HG03280 (cell line): ENCODE measurements at regions not wholly inside any gene's neighbourhood (a gene's known extent, or its start where the extent isn't known, plus 50 kb on each side); places are given as distances from the start of the nearest gene placed in this dataset.
"Not testable (repeated sequence)": the region's sequence is repeated elsewhere in the genome, so short reads cannot be mapped to it uniquely, and the experiment has no call there.

Experiments used
- ATAC-seq: cut with Tn5 transposase; IDR thresholded peaks from one replicate; pipeline ENCODE4 v1.9.1; 2021; ENCODE audit warnings: mild to moderate bottlenecking, moderate library complexity; ENCODE audit not compliant: unreplicated experiment

- ATAC-seq: no peak
Measured at GRCh38 chr4:85018983-85019382, 52.5 kb upstream of the WDFY3 start.

GRCh38 chr4:85019411-85019810, 52.9 kb upstream of the WDFY3 start:
- no peak for ATAC-seq

DNA sequence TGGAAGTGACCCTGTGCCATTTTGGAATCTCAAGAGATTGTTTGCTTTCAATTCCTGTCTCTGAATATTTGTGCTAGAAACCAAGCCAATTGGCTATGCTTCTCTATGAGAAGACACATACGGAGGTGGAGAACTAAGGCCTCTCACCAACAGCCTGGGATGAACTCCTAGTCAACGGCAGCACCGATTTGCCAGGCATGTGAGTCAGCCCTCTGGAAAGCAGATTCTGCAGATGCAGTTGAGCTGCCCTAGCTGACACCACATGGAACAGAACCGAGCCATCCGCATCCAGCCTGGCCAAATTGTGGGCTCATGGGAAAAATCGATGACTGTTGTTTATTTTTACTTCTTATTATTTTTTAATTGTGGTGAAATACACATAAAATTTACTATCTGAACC, 58.2 kb upstream of the WDFY3 start:
- no peak for ATAC-seq

DNA sequence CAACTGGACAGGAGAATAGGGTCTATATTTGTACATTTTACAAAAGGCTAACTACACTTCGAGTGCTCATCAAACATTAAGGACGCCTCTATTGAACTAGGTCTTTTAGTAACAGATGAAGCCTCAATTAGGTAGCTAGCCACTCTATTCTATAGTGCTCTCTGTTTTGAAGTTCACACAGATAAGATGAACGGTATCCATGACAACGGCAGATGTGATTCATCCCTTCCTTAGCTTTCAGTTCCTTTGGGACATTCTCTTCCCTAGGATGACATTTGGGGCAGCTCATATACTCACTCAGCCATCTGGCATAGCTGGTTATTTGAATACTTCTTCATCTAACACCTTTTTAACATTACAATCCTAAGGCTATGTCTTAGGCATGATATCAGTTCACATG, 62.4 kb upstream of the WDFY3 start:
- ATAC-seq: no peak

DNA sequence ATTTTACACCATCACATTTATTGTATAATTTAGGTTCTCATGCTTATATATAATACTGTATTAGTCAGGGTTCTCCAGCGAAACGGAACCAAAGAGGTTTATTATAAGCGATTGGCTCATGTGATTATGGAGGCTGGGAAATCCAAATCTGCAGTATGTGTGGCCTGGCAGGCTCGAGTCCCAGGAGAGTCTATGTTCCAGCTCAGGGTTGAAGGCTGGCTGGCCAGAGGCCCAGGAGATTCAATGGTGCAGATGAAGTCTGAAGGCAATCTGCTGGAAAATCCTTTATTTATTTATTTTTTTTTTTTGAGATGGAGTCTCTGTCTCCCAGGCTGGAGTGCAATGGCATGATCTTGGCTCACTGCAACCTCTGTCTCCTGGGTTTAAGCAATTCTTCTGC, 63.0 kb upstream of the WDFY3 start:
- ATAC-seq: no peak

DNA sequence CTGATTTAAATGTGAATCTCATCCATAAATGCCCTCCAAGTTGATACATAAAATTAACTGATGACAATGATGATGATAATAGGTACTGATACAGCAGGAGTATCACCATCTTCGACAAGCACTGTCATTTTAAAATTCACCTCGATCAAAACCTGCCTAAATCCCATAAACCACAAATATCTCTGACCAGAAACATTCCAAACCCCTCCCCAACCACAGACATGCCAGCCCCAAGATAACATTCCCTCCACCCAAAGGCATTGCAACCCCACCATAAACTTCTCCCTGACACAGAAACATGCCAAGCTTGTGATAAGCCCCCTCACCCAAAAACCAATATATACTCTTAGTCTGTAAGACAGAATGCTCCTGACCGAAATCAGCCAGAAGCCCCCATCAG, 63.7 kb upstream of the WDFY3 start:
- no peak for ATAC-seq

DNA sequence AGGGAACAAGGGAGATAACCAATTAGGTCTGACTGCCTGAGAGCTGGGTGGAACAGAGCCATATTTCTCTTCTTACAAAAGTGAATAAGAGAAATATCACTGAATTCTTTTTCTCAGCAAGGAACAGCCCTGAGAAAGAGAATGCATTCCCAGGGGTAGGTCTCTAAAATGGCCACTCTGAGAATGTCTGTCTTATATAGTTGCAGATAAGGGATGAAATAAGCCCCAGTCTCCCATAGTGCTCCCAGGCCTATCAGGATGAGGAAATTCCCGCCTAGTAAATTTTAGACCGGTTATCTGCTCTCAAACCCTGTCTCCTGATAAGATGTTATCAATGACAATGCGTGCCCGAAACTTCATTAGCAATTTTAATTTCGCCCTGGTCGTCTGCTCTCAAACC, 67.3 kb upstream of the WDFY3 start:
- ATAC-seq: not testable (repeated sequence)

DNA sequence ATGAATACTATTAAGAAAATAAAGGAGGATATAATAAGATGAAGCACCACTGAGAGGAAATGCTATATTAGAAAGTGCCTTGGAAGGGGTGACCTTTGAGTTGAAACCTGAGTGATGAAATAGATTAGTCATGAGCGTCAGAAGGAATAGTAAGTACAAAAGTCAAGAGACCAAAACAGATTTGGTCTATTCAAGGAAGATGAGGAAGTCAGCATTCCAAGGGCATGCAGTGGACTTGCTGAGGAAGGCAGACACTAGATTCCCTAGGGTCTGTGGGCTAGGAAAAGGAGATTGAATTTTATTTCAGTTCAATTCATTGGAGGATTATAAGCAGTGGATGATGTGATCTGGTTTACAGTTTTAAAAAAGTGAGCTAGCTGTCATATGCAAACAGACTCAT, 73.0 kb upstream of the WDFY3 start:
- no peak for ATAC-seq

DNA sequence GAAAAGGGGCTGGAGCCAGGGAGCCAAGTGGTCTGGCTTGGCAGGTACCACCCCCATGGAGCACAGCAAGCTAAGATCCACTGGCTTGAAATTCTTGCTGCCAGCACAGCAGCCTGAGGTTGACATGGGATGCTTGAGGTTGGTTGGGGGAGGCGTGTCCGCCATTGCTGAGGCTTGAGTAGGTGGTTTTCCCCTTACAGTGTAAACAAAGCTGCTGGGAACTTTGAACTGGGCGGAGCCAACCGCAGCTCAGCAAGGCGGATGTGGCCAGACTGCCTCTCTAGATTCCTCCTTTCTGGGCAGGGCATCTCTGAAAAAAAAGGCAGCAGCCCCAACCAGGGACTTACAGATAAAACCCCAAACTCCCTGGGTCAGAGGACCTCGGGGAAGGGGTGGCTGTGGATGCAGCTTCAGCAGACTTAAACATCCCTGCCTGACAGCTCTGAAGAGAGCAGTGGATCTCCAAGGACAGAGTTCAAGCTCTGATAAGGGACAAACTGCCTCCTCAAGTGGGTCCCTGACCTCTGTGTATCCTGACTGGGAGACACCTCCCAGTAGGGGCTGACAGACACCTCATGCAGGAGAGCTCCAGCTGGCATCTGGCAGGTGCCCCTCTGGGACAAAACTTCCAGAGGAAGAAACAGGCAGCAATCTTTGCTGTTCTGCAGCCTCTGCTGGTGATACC, 77.5 kb upstream of the WDFY3 start:
- not testable (repeated sequence) for ATAC-seq

DNA sequence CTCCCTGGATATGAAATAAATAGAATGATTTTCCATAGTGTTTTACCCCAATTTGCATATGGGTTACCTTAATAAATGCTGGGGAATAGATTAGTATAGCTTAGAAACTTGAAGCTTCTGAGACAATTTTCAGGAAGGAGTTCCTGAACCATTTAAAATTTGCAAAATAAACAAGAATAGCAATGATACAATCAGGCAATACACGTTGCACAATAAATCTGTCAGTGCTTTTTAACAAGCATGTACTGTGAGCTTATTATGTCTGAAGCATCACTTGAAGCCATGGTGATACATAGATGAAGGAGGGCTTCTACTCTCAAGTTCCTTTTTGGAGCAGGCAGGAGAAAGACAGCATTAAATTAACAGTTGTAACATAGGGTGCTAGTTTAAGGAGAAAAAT, 84.2 kb upstream of the WDFY3 start:
- ATAC-seq: no peak

GRCh38 chr4:85051526-85051925, 85.0 kb upstream of the WDFY3 start:
- ATAC-seq: no peak

GRCh38 chr4:85054925-85055324, 88.4 kb upstream of the WDFY3 start:
- not testable (repeated sequence) for ATAC-seq

- no peak for ATAC-seq
Measured at GRCh38 chr4:85058551-85058950, 92.1 kb upstream of the WDFY3 start.

- no peak for ATAC-seq
Measured at GRCh38 chr4:85061974-85062373, 95.5 kb upstream of the WDFY3 start.

- ATAC-seq: no peak
Measured at GRCh38 chr4:85062466-85062865, 96.0 kb upstream of the WDFY3 start.

- no peak for ATAC-seq
Measured at GRCh38 chr4:85067342-85067741, 100.9 kb upstream of the WDFY3 start.

- no peak for ATAC-seq
Measured at GRCh38 chr4:85078016-85078415, 111.5 kb upstream of the WDFY3 start.

- no peak for ATAC-seq
Measured at GRCh38 chr4:85081196-85081595, 114.7 kb upstream of the WDFY3 start.

DNA sequence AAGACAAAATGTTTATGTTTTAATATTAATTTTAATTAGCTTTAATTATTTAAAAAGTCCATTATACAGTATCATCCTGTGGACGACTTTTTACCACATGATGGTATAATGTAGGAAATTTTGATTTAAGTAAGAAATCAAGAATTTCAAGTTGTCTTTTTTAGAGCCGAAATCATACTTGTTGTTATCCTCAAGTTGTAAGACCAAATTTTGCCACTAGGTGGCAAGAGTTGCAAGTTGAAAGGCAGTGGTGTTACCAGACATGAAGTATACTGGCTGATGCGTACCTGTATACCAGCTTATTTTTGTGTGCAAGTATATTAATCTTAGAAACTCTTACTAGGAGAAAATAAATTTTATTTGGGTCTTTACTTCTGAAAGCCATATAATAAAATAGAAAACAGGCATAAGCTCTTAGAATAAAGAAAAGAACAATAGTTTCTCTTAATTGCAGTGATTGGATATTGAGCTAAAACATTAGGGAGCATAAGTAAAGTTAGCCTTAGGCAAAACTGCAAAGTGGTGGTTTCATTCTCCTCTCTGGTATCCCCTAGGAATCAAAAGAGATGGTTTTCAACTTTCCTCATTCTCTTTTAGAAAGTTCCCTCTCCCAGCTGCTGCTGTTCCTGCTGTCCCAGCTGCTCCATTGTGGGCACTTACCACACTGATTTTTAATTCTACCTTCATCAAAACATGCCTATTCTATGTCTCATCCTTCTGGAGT, 118.0 kb upstream of the WDFY3 start:
- ATAC-seq: peak; percentile 81

- ATAC-seq: no peak
Measured at GRCh38 chr4:85086721-85087120, 120.2 kb upstream of the WDFY3 start.

DNA sequence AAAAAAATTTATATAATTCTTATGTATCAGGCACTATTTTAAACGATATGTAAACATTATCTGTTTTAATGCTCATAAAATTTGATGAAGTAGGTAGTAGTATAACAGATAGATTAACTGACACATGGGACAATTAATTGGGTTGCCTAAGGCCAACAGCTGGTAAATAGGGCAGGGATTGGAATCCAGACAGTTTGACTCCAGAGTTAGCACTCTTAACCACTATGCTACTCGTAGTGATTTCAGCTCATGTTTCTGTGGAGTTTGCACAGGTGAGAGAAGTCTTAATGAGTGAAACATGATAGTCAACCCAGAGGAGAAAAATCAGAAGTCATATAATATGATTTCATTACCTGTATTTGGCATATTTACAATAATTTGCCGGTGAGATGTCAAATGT, 126.0 kb upstream of the WDFY3 start:
- no peak for ATAC-seq

DNA sequence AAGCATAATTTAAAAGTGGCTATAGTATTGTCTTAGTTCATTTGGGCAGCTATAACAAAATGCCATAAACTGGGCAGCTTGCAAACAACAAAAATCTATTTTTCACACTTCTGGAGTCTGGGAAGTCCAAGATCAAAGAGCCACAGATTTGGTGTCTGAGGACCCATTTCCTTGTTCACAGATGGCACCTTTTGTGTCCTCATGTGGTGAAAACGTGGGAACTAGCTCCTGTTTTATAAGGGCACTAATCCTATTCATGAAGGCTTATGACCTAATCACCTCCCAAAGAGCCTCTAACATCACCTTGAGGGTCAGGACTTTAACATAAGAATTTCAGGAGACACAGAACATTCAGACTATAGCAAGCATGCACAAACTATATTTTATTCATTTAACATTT, 126.5 kb upstream of the WDFY3 start:
- ATAC-seq: no peak

DNA sequence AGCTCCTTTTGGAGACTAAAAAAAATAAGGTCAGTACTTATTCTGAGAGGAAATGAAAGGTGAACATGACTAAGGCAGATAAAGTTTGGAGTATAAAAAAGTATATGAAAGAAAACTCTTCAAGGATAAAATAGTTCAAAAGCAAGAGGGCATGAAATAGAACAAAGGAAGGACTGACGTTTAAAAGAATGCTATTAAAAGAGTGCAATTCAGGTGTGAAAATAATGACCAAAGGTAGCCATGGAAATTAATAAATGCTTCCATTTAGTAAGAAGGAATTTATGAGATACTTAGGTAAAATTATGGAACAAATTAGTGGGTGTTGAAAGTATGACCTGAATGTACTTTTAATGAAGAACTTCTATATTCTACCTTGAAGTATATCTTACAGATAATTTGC, 128.2 kb upstream of the WDFY3 start:
- no peak for ATAC-seq
